A549 (cell line): ENCODE measurements at regions not wholly inside any gene's neighbourhood (a gene's known extent, or its start where the extent isn't known, plus 50 kb on each side); places are given as distances from the start of the nearest gene placed in this dataset.

Experiments used
- ATAC-seq, 2 experiments: fragments of 200-7000 bp in 1 of 2; fragments of >200 bp in 1 of 2; cut with Nextera tagmentation in 1 of 2; cut with Tn5 transposase in 1 of 2; 3 replicates each; pipeline versions ENCODE4 v1.8.0 to v1.9.1; 2018 to 2020; ENCODE audit warnings: mild to moderate bottlenecking in 1 of 2, moderate library complexity in 1 of 2
- CTCF ChIA-PET: fragments of 300-600 bp; sonication (Branson Sonifier 250); formaldehyde crosslinking; extraction: SDS; loops from one replicate; lab custom pipeline; 2021; ENCODE audit warnings: antibody characterized with exemption, inconsistent platforms; lab: Yijun Ruan, JAX
- POLR2A ChIA-PET: fragments of 350-600 bp; formaldehyde crosslinking; extraction: SDS; loops from one replicate; lab custom pipeline; 2021; ENCODE audit warnings: antibody characterized with exemption, inconsistent platforms; lab: Yijun Ruan, JAX
- DNase-seq, 2 experiments: peaks; one replicate each; pipeline versions ENCODE4 v3.0.0 to v3.0.0-alpha.2; 2011 to 2016; ENCODE audit warnings: low read depth in 1 of 2, low spot score in 1 of 2
- FAIRE-seq: peaks from 2 replicates; lab custom pipeline; 2011; peaks lifted over from hg19 to GRCh38; lab: Jason Lieb, UNC
- H3K27ac ChIP-seq, 2 experiments: fragments of >200 bp; sonication (Bioruptor Twin); formaldehyde crosslinking; 3 replicates each; pipeline ENCODE4 v1.5.1; 2016 to 2017
- H3K4me1 ChIP-seq: fragments of >200 bp; sonication (Bioruptor Twin); formaldehyde crosslinking; 3 replicates; pipeline ENCODE4 v1.6.1; 2016
- H3K4me2 ChIP-seq: fragments of >200 bp; sonication (Bioruptor Twin); formaldehyde crosslinking; 3 replicates; pipeline ENCODE4 v1.6.1; 2016
- H3K4me3 ChIP-seq: fragments of >200 bp; sonication (Bioruptor Twin); formaldehyde crosslinking; 3 replicates; pipeline ENCODE4 v1.5.1; 2016
- H3K9me3 ChIP-seq: fragments of >200 bp; sonication (Bioruptor Twin); formaldehyde crosslinking; 3 replicates; pipeline ENCODE4 v1.6.1; 2016
- CBX2 ChIP-seq: fragments of 200-600 bp; sonication (generic); IDR thresholded peaks from 2 replicates; pipeline ENCODE4 v1.6.1; 2016; ENCODE audit warnings: low read depth, mild to moderate bottlenecking, borderline replicate concordance
- CHD2 ChIP-seq: fragments of 150-350 bp; IDR thresholded peaks from 2 replicates; pipeline ENCODE4 v1.6.1; 2014; ENCODE audit warnings: low read length; ENCODE audit not compliant: partially characterized antibody
- EHF ChIP-seq: fragments of 250-450 bp; sonication (Bioruptor Pico); IDR thresholded peaks from 2 replicates; pipeline ENCODE4 v1.5.0; 2020; ENCODE audit warnings: mild to moderate bottlenecking
- EP300 ChIP-seq, 2 experiments: fragments of >200 bp; sonication (Bioruptor Twin); formaldehyde crosslinking; IDR thresholded peaks; 2 replicates in 1 of 2; 3 replicates in 1 of 2; pipeline ENCODE4 v1.6.1; 2016 to 2017
- FOSL2 ChIP-seq, 2 experiments: fragments of 450-650 bp in 1 of 2; fragments of >200 bp in 1 of 2; sonication (Bioruptor Twin) in 1 of 2; formaldehyde crosslinking; IDR thresholded peaks; 2 replicates each; pipeline versions ENCODE4 v1.5.0 to v1.6.1; 2016 to 2020; ENCODE audit warnings: mild to moderate bottlenecking in 1 of 2, moderate library complexity in 1 of 2
- GATA3 ChIP-seq: IDR thresholded peaks from 2 replicates; pipeline ENCODE4 v1.6.1; 2012; ENCODE audit warnings: borderline replicate concordance
- HDAC2 ChIP-seq: fragments of 200-600 bp; sonication (generic); IDR thresholded peaks from 2 replicates; pipeline ENCODE4 v1.6.1; 2016
- HES2 ChIP-seq: fragments of >200 bp; sonication (Bioruptor Twin); formaldehyde crosslinking; IDR thresholded peaks from 2 replicates; pipeline ENCODE4 v1.6.1; 2016
- HEYL ChIP-seq: fragments of 250-450 bp; sonication (Bioruptor Pico); IDR thresholded peaks from 2 replicates; pipeline ENCODE4 v1.8.0; 2021; ENCODE audit warnings: mild to moderate bottlenecking, moderate library complexity
- HOXA7 ChIP-seq: fragments of 250-450 bp; sonication (Bioruptor Pico); IDR thresholded peaks from 2 replicates; pipeline ENCODE4 v1.5.0; 2020; ENCODE audit warnings: mild to moderate bottlenecking, moderate library complexity
- HOXB13 ChIP-seq: fragments of 250-450 bp; sonication (Bioruptor Pico); IDR thresholded peaks from 2 replicates; pipeline ENCODE4 v1.5.0; 2020; ENCODE audit warnings: low read depth, mild to moderate bottlenecking, moderate library complexity
- KDM5A ChIP-seq: fragments of 200-600 bp; sonication (generic); IDR thresholded peaks from 2 replicates; pipeline ENCODE4 v1.6.1; 2016; ENCODE audit warnings: antibody characterized with exemption, mild to moderate bottlenecking
- MAX ChIP-seq: IDR thresholded peaks from 2 replicates; pipeline ENCODE4 v1.6.1; 2012
- MYC ChIP-seq: IDR thresholded peaks from 2 replicates; pipeline ENCODE4 v1.6.1; 2012; ENCODE audit warnings: mild to moderate bottlenecking, inconsistent platforms, low read length, improper control_type of control experiment, borderline replicate concordance
- NR3C1 ChIP-seq: fragments of >200 bp; sonication (Bioruptor Twin); formaldehyde crosslinking; IDR thresholded peaks from 3 replicates; pipeline ENCODE4 v1.6.1; 2017
- PHF8 ChIP-seq: fragments of 200-600 bp; sonication (generic); IDR thresholded peaks from 2 replicates; pipeline ENCODE4 v1.6.1; 2016; ENCODE audit warnings: low read depth, mild to moderate bottlenecking, antibody characterized with exemption, moderate library complexity, borderline replicate concordance
- RAD21 ChIP-seq, 2 experiments: fragments of >200 bp in 1 of 2; sonication (Bioruptor Twin) in 1 of 2; formaldehyde crosslinking in 1 of 2; IDR thresholded peaks in 1 of 2; conservative IDR thresholded peaks in 1 of 2; 2 replicates in 1 of 2; 3 replicates in 1 of 2; pipeline ENCODE4 v1.6.1; 2012 to 2018; ENCODE audit warnings: inconsistent platforms in 1 of 2
- RFX5 ChIP-seq: fragments of 450-650 bp; IDR thresholded peaks from 2 replicates; pipeline ENCODE4 v1.7.1; 2014; ENCODE audit warnings: antibody characterized with exemption, mild to moderate bottlenecking, moderate library complexity
- RNF2 ChIP-seq: fragments of 200-600 bp; sonication (generic); IDR thresholded peaks from 2 replicates; pipeline ENCODE4 v1.6.1; 2016; ENCODE audit warnings: low read depth, mild to moderate bottlenecking, antibody characterized with exemption, moderate library complexity, borderline replicate concordance
- SREBF2 ChIP-seq: fragments of 450-650 bp; IDR thresholded peaks from 2 replicates; pipeline ENCODE4 v1.6.1; 2014; ENCODE audit warnings: mild to moderate bottlenecking, moderate library complexity
- TP53 ChIP-seq: fragments of 250-450 bp; sonication (Bioruptor Pico); IDR thresholded peaks from 2 replicates; pipeline ENCODE4 v1.5.0; 2021; ENCODE audit warnings: mild to moderate bottlenecking, moderate library complexity
- ZC3H11A ChIP-seq: fragments of 450-650 bp; IDR thresholded peaks from 2 replicates; pipeline ENCODE4 v1.6.1; 2014; ENCODE audit warnings: antibody characterized with exemption, mild to moderate bottlenecking
- ZFP36 ChIP-seq: fragments of 450-650 bp; IDR thresholded peaks from 2 replicates; pipeline ENCODE4 v1.6.1; 2014; ENCODE audit warnings: borderline replicate concordance; ENCODE audit not compliant: partially characterized antibody
- ZNF302 ChIP-seq: fragments of 250-450 bp; sonication (Bioruptor Pico); IDR thresholded peaks from 2 replicates; pipeline ENCODE4 v1.9.0; 2021; ENCODE audit warnings: inconsistent platforms, mild to moderate bottlenecking, moderate library complexity
- ZSCAN20 ChIP-seq: fragments of 250-450 bp; sonication (Bioruptor Pico); IDR thresholded peaks from 2 replicates; pipeline ENCODE4 v1.8.0; 2022; ENCODE audit warnings: mild to moderate bottlenecking, moderate library complexity
- WGBS: methylation state at CpG from one replicate; pipeline ENCODE4 v1.1.6; 2017; ENCODE audit errors: missing lambda C conversion rate; 5-methylcytosine and 5-hydroxymethylcytosine counted together
- TF ChIP-seq, protein P1 (sequence below): fragments of >200 bp; sonication (Bioruptor Twin); formaldehyde crosslinking; IDR thresholded peaks from 3 replicates; pipeline ENCODE4 v1.5.1; 2016
- TF ChIP-seq, protein P2 (sequence below): IDR thresholded peaks from 2 replicates; pipeline ENCODE4 v1.6.1; 2012

- TF ChIP-seq HES2 (no peak), MYC (no peak), EHF (CRISPR knock-in tag) (no peak)
These were observed 418.2 kb upstream of the ADGRL2 start (continued) for GRCh38 chr1:81382561-81382960.

DNA sequence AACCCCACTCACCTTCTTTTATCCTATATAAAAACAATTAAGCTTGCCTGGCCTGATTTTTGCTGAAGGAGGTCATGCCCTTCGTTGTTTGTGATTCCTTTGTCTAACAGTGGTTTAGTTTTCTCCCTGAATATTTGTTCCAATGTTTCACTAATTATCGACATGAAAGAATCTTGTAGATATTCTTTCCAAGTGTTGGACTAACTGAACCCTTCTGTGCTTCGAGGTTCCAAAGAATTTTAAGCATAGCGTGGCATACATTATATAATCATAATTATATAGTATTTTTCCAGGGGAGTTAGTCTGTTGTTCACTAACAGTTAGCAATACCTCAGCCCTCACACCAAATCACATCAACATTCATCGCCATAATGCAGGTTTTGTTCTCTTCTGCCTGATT is 418.9 kb upstream of the ADGRL2 start:
- ATAC-seq = no peak
- H3K27ac ChIP-seq = no peak overlapping the region
- no peak for TF ChIP-seq HOXB13
- no peak for TF ChIP-seq ZNF302 (CRISPR knock-in tag)
- TF ChIP-seq, all 56 proteins: peak for 0
- Histone ChIP-seq H3K4me2 (no peak overlapping the region), H3K4me1 (no peaks in the 10 kb centered on the region), H3K9me3 (no peaks in the 10 kb centered on the region), H3K4me3 (no peak overlapping the region)
- ChIA-PET POLR2A (no interaction called here), CTCF (no interaction called here)
- WGBS = 31% methylated on average over 5 of the region's 5 CpGs
- DNase-seq (no peak), FAIRE-seq (no peak)

GRCh38 chr1:81380436-81380835 is 420.3 kb upstream of the ADGRL2 start:
- FAIRE-seq = no peak

GRCh38 chr1:81379430-81379829 is 421.3 kb upstream of the ADGRL2 start:
- ChIA-PET POLR2A (no interaction called here), CTCF (no interaction called here)
- no peak for ATAC-seq
- Histone ChIP-seq H3K27ac (no peak overlapping the region), H3K4me2 (no peak overlapping the region), H3K9me3 (no peaks in the 10 kb centered on the region), H3K4me3 (no peak overlapping the region), H3K4me1 (no peaks in the 10 kb centered on the region)
- WGBS = 79% methylated on average over 8 of the region's 8 CpGs
- FAIRE-seq = no peak
- no peak for DNase-seq
- no peak for TF ChIP-seq RAD21 (conservative IDR thresholded peaks at IDR 0.05 in 1 of 2, IDR thresholded peaks at IDR 0.05 in 1 of 2)
- TF ChIP-seq HEYL (CRISPR knock-in tag) = no peak
- TF ChIP-seq GATA3 = no peak
- no peak for TF ChIP-seq NR3C1
- TF ChIP-seq, protein P1, sequence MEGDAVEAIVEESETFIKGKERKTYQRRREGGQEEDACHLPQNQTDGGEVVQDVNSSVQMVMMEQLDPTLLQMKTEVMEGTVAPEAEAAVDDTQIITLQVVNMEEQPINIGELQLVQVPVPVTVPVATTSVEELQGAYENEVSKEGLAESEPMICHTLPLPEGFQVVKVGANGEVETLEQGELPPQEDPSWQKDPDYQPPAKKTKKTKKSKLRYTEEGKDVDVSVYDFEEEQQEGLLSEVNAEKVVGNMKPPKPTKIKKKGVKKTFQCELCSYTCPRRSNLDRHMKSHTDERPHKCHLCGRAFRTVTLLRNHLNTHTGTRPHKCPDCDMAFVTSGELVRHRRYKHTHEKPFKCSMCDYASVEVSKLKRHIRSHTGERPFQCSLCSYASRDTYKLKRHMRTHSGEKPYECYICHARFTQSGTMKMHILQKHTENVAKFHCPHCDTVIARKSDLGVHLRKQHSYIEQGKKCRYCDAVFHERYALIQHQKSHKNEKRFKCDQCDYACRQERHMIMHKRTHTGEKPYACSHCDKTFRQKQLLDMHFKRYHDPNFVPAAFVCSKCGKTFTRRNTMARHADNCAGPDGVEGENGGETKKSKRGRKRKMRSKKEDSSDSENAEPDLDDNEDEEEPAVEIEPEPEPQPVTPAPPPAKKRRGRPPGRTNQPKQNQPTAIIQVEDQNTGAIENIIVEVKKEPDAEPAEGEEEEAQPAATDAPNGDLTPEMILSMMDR = no peak
- no peak for TF ChIP-seq RNF2
- no peak for TF ChIP-seq KDM5A
- TF ChIP-seq EP300 (IDR thresholded peaks at IDR 0.05) = no peak
- no peak for TF ChIP-seq ZFP36
- no peak for TF ChIP-seq HOXA7
- no peak for TF ChIP-seq CHD2
- no peak for TF ChIP-seq FOSL2 (IDR thresholded peaks at IDR 0.05)
- no peak for TF ChIP-seq FOSL2 (CRISPR knock-in tag; IDR thresholded peaks at IDR 0.05)
- no peak for TF ChIP-seq PHF8
- no peak for TF ChIP-seq MYC

More at GRCh38 chr1:81380436-81380835, 420.3 kb upstream of the ADGRL2 start:
- TF ChIP-seq, protein P2, sequence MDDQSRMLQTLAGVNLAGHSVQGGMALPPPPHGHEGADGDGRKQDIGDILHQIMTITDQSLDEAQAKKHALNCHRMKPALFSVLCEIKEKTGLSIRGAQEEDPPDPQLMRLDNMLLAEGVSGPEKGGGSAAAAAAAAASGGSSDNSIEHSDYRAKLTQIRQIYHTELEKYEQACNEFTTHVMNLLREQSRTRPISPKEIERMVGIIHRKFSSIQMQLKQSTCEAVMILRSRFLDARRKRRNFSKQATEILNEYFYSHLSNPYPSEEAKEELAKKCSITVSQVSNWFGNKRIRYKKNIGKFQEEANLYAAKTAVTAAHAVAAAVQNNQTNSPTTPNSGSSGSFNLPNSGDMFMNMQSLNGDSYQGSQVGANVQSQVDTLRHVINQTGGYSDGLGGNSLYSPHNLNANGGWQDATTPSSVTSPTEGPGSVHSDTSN = no peak
- no peak for TF ChIP-seq SREBF2
- no peak for TF ChIP-seq ZNF302 (CRISPR knock-in tag)
- no peak for TF ChIP-seq ZSCAN20 (CRISPR knock-in tag)
- TF ChIP-seq TP53 (CRISPR knock-in tag) = no peak
- TF ChIP-seq ZC3H11A = no peak
- TF ChIP-seq HES2 = no peak
- no peak for TF ChIP-seq HDAC2
- no peak for TF ChIP-seq NR3C1
- TF ChIP-seq RFX5 = no peak
- TF ChIP-seq MAX = no peak
- TF ChIP-seq CBX2 = no peak
- no peak for TF ChIP-seq GATA3
- no peak overlapping the region for H3K4me2 ChIP-seq
- no peak for ATAC-seq
- CTCF ChIA-PET = no interaction called here
- no peak overlapping the region for H3K4me3 ChIP-seq
- H3K4me1 ChIP-seq = no peaks in the 10 kb centered on the region
- POLR2A ChIA-PET = no interaction called here
- no peak for DNase-seq
- no peaks in the 10 kb centered on the region for H3K9me3 ChIP-seq
- WGBS = 39% methylated on average over 1 of the region's 1 CpG
- no peak overlapping the region for H3K27ac ChIP-seq
